ENCODE measurements at regions not wholly inside any gene's neighbourhood (a gene's known extent, or its start where the extent isn't known, plus 50 kb on each side); places are given as distances from the start of the nearest gene placed in this dataset.

DNA sequence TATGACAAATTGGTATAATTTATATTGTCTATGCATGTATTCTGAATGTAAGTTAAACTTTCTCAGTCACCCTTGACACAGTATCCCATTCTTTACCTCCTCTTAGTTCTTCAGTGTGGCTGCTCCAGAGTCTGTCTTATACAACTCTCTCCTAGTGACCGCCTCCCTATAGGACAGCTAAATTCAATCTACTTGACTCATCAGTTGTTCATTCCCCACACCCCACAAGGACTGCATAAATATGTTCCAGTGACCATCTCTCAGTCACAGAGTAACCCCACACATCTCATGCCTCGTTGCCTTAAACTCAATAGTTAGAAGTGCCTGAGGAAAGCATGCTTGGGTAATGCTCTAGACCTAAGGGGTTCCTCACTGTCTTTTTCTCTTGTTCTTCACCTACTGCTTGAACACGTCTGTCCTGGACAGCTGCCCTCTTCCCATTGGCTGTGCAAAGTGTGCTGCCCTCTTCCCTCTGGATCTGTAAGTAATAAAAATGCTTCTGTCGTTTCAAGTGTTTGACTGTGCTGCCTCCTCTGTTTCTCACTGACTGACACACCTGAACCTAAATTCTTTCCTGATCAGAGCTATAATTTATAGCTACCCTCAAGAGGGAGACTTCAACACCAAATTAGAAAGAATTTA lies 494.6 kb upstream of the GRM3 start:
- no peak for DNase-seq
- Histone ChIP-seq H3K27ac (ENCODE audit: low read length in 2 of 2) (no peak overlapping the region), H3K27me3 (replicated peaks in 1 of 4; ENCODE audit: control extremely low read depth in 1 of 4, control insufficient read depth in 3 of 4, insufficient read depth in 4 of 4, low read length in 3 of 4) (no peaks in the 10 kb centered on the region), H3K9me3 (ENCODE audit: control extremely low read depth in 1 of 3, control insufficient read depth in 2 of 3, insufficient read depth in 1 of 3, low read length in 2 of 3) (peaks cover 0 to 7% (median 0%) of the 10 kb centered on the region in 3 donors), H2AFZ (ENCODE audit: insufficient read depth, low read depth, low read length, poor library complexity, severe bottlenecking) (no peak overlapping the region), H3K4me2 (replicated peaks; ENCODE audit: low read depth, low read length, poor library complexity, severe bottlenecking) (no peak overlapping the region), H3K4me1 (ENCODE audit: control insufficient read depth in 2 of 2, insufficient read depth in 2 of 2, low read length in 2 of 2) (no peaks in the 10 kb centered on the region), H3K79me2 (ENCODE audit: control insufficient read depth, insufficient read depth, low read length) (no peaks in the 10 kb centered on the region), H3K4me3 (ENCODE audit: control extremely low read depth in 1 of 5, extremely low read depth in 1 of 5, insufficient read depth in 1 of 5, low read depth in 2 of 5, low read length in 4 of 5) (no peak overlapping the region), H4K20me1 (ENCODE audit: control insufficient read depth, insufficient read depth, low read length, poor library complexity, severe bottlenecking) (no peaks in the 10 kb centered on the region), H3K36me3 (replicated peaks in 1 of 2; ENCODE audit: control extremely low read depth in 1 of 2, control insufficient read depth in 1 of 2, extremely low read depth in 1 of 2, insufficient read depth in 2 of 2, low read length in 1 of 2) (no peaks in the 10 kb centered on the region), H3K9ac (ENCODE audit: low read length) (no peak overlapping the region)
- intact Hi-C loops (cut with micrococcal nuclease): no loop called here
- ChIA-PET CTCF (no interaction called here), POLR2A (no interaction called here)
- no peaks in the 10 kb centered on the region for H3K9me3 Mint-ChIP-seq (ENCODE audit: insufficient read depth)
- H3K27me3 Mint-ChIP-seq: no peaks in the 10 kb centered on the region
- no peak for ATAC-seq (ENCODE audit: low read depth)
- WGBS (ENCODE audit: insufficient coverage): 100% methylated on average over 1 of the region's 4 CpGs
- H3K27ac Mint-ChIP-seq: no peak overlapping the region
- H3K4me1 Mint-ChIP-seq: no peaks in the 10 kb centered on the region
- H3K4me3 Mint-ChIP-seq: no peak overlapping the region
- TF ChIP-seq EZH2 (IDR thresholded peaks at IDR 0.05; ENCODE audit: borderline replicate concordance, insufficient read depth, low read depth, low read length, poor library complexity, severe bottlenecking): no peak
- TF ChIP-seq, protein P1, sequence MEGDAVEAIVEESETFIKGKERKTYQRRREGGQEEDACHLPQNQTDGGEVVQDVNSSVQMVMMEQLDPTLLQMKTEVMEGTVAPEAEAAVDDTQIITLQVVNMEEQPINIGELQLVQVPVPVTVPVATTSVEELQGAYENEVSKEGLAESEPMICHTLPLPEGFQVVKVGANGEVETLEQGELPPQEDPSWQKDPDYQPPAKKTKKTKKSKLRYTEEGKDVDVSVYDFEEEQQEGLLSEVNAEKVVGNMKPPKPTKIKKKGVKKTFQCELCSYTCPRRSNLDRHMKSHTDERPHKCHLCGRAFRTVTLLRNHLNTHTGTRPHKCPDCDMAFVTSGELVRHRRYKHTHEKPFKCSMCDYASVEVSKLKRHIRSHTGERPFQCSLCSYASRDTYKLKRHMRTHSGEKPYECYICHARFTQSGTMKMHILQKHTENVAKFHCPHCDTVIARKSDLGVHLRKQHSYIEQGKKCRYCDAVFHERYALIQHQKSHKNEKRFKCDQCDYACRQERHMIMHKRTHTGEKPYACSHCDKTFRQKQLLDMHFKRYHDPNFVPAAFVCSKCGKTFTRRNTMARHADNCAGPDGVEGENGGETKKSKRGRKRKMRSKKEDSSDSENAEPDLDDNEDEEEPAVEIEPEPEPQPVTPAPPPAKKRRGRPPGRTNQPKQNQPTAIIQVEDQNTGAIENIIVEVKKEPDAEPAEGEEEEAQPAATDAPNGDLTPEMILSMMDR (IDR thresholded peaks at IDR 0.05): no peak

DNA sequence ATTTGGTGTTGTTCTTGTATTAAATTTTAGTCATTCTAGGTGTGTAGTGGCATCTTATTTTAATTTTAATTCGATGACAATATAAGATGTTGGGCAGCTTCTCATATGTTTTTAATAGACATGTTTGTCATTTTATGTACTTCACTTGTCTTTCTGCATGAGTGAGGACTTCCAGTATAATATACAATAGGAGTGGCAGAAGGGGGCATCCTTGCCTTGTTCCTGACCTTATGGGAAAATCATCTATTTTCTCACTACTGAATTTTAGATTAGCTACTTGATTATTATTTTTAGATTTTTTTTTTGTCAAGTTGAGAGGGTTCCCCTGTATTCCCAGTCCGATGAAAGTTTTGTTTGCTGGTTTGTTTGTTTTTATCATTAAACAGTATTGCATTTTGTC lies 495.2 kb upstream of the GRM3 start:
- no CpG with 5 or more reads among the region's 2 CpGs for WGBS (ENCODE audit: insufficient coverage)
- no peak for ATAC-seq (ENCODE audit: low read depth)
- intact Hi-C loops (cut with micrococcal nuclease): no loop called here

More for the DNA sequence above, 495.2 kb upstream of the GRM3 start:
- Histone ChIP-seq H4K20me1 (ENCODE audit: control insufficient read depth, insufficient read depth, low read length, poor library complexity, severe bottlenecking) (no peaks in the 10 kb centered on the region), H3K79me2 (ENCODE audit: control insufficient read depth, insufficient read depth, low read length) (no peaks in the 10 kb centered on the region), H2AFZ (ENCODE audit: insufficient read depth, low read depth, low read length, poor library complexity, severe bottlenecking) (no peak overlapping the region), H3K27me3 (replicated peaks in 1 of 4; ENCODE audit: control extremely low read depth in 1 of 4, control insufficient read depth in 3 of 4, insufficient read depth in 4 of 4, low read length in 3 of 4) (no peaks in the 10 kb centered on the region), H3K9me3 (ENCODE audit: control extremely low read depth in 1 of 3, control insufficient read depth in 2 of 3, insufficient read depth in 1 of 3, low read length in 2 of 3) (peaks cover 0 to 7% (median 0%) of the 10 kb centered on the region in 3 donors), H3K36me3 (replicated peaks in 1 of 2; ENCODE audit: control extremely low read depth in 1 of 2, control insufficient read depth in 1 of 2, extremely low read depth in 1 of 2, insufficient read depth in 2 of 2, low read length in 1 of 2) (no peaks in the 10 kb centered on the region), H3K4me3 (ENCODE audit: control extremely low read depth in 1 of 5, extremely low read depth in 1 of 5, insufficient read depth in 1 of 5, low read depth in 2 of 5, low read length in 4 of 5) (no peak overlapping the region), H3K4me2 (replicated peaks; ENCODE audit: low read depth, low read length, poor library complexity, severe bottlenecking) (no peak overlapping the region), H3K4me1 (ENCODE audit: control insufficient read depth in 2 of 2, insufficient read depth in 2 of 2, low read length in 2 of 2) (no peaks in the 10 kb centered on the region), H3K9ac (ENCODE audit: low read length) (no peak overlapping the region), H3K27ac (ENCODE audit: low read length in 2 of 2) (no peak overlapping the region)
- ChIA-PET CTCF (no interaction called here), POLR2A (no interaction called here)
- Mint-ChIP-seq H3K4me1 (no peaks in the 10 kb centered on the region), H3K27me3 (no peaks in the 10 kb centered on the region), H3K9me3 (ENCODE audit: insufficient read depth) (no peaks in the 10 kb centered on the region), H3K27ac (no peak overlapping the region), H3K4me3 (no peak overlapping the region)
- DNase-seq: no peak
- TF ChIP-seq, protein P1 (IDR thresholded peaks at IDR 0.05): no peak
- no peak for TF ChIP-seq EZH2 (IDR thresholded peaks at IDR 0.05; ENCODE audit: borderline replicate concordance, insufficient read depth, low read depth, low read length, poor library complexity, severe bottlenecking)
